ENCODE measurements at regions not wholly inside any gene's neighbourhood (a gene's known extent, or its start where the extent isn't known, plus 50 kb on each side); places are given as distances from the start of the nearest gene placed in this dataset.

GRCh38 chr12:58186914-58187313 is 245.5 kb downstream of the ATP23 start:
- no peaks in the 10 kb centered on the region for H3K4me1 Mint-ChIP-seq
- H3K27me3 Mint-ChIP-seq, result peaks cover 5% of the 10 kb centered on the region
- H3K36me3 Mint-ChIP-seq, result no peaks in the 10 kb centered on the region
- no peak overlapping the region for H3K4me3 Mint-ChIP-seq
- no peak overlapping the region for H3K27ac Mint-ChIP-seq
- H3K9me3 Mint-ChIP-seq, result peaks cover 13% of the 10 kb centered on the region

- no peak overlapping the region for H3K27ac Mint-ChIP-seq
- H3K4me1 Mint-ChIP-seq, result no peaks in the 10 kb centered on the region
- H3K9me3 Mint-ChIP-seq, result peaks cover 13% of the 10 kb centered on the region
- no peak overlapping the region for H3K4me3 Mint-ChIP-seq
- H3K27me3 Mint-ChIP-seq, result peaks cover 9% of the 10 kb centered on the region
- no peaks in the 10 kb centered on the region for H3K36me3 Mint-ChIP-seq
These were observed 247.7 kb downstream of the ATP23 start for GRCh38 chr12:58189030-58189429.

DNA sequence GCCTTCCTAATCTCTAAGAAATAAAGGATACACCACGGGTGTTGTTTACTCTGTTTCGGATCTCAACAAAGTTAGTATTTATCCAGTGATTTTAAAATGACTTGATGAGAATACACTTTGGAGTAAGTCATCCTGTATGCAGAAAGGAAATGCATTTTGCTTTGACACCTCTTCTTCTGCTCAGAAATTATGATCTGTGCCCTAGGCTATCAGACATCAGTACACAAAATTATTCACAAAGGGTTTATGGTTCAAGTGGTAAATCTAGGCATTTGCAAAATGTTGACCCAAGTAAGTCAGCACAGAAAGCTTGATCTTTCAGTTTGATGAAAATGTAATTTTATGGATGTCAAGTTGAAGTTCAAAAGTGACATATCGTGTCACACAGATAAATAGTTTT is 248.5 kb downstream of the ATP23 start:
- Mint-ChIP-seq H3K27ac (no peak overlapping the region), H3K27me3 (peaks cover 9% of the 10 kb centered on the region), H3K36me3 (no peaks in the 10 kb centered on the region), H3K4me1 (no peaks in the 10 kb centered on the region), H3K9me3 (peaks cover 13% of the 10 kb centered on the region), H3K4me3 (no peak overlapping the region)

- H3K36me3 Mint-ChIP-seq, result no peaks in the 10 kb centered on the region
- peaks cover 17% of the 10 kb centered on the region for H3K9me3 Mint-ChIP-seq
- H3K27me3 Mint-ChIP-seq, result peaks cover 11% of the 10 kb centered on the region
These were observed 249.3 kb downstream of the ATP23 start for GRCh38 chr12:58190618-58191017.

GRCh38 chr12:58196971-58197370 is 255.6 kb downstream of the ATP23 start:
- H3K27me3 Mint-ChIP-seq, result peaks cover 28% of the 10 kb centered on the region
- H3K27ac Mint-ChIP-seq, result no peak overlapping the region
- no peaks in the 10 kb centered on the region for H3K4me1 Mint-ChIP-seq
- no peak overlapping the region for H3K4me3 Mint-ChIP-seq
- H3K36me3 Mint-ChIP-seq, result no peaks in the 10 kb centered on the region
- H3K9me3 Mint-ChIP-seq, result peaks cover 7% of the 10 kb centered on the region

More at GRCh38 chr12:58190618-58191017, 249.3 kb downstream of the ATP23 start:
- Mint-ChIP-seq H3K4me3 (no peak overlapping the region), H3K4me1 (no peaks in the 10 kb centered on the region), H3K27ac (no peak overlapping the region)

DNA sequence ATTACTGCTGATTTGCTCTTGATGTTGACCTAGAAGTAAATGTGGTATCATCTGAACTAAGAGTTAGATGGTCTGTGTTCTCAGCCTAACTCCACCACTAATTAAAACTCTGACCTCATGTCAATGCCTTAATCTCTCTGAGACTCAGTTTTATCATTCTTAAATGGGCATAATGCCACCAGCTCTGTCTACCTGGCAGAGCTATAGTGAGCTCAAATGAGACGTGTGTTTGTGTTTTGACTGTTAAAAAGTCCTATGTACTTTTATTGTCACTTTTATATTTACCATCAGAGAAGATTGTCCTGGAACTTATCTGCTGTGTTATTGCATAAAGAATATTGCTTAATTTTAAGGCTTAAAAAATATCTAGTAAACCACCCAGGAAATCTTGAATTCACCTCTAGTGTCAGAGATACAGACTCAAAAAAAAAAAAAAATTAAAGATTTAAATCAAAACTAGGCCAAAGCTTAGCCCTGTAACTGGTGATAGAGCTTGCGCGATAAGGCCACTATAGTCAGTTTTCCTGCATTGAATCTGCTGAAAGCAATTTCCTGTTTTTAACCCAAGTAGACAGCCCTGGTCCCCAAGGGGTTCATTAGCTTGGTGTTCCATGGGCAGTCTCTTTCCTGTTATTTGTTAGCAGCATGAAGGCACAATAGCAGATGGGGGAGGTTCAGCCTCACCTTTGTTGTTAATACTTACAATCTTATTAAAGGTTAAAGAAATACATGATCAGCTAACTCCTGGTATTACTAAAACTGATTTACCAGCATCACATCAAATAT is 261.8 kb downstream of the ATP23 start:
- Mint-ChIP-seq H3K4me3 (no peak overlapping the region), H3K27me3 (peaks cover 13% of the 10 kb centered on the region), H3K36me3 (no peaks in the 10 kb centered on the region), H3K27ac (no peak overlapping the region), H3K9me3 (no peaks in the 10 kb centered on the region), H3K4me1 (no peaks in the 10 kb centered on the region)

DNA sequence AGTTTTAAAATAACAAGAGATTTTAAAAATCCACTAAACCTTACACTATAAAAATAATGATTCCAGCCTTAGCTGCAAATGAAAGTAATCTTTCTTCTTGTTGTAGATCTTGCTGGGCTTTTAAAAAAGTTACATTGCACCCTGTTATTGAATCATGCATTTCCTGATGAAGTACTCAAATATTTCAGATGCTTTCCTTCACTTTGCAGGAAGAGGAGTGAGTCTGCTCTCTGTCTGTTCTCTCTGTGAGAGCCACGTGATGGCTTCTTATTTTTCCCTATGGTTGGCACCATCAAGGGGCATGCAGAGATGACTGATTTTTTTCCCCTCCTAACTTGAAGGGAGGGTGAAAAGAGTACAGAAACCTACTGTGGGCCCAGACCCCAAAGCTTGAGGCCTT is 262.7 kb downstream of the ATP23 start:
- Mint-ChIP-seq H3K4me3 (no peak overlapping the region), H3K4me1 (no peaks in the 10 kb centered on the region), H3K9me3 (no peaks in the 10 kb centered on the region), H3K27ac (no peak overlapping the region), H3K36me3 (no peaks in the 10 kb centered on the region), H3K27me3 (peaks cover 9% of the 10 kb centered on the region)

GRCh38 chr12:58206876-58207275 is 265.5 kb downstream of the ATP23 start:
- no peaks in the 10 kb centered on the region for H3K9me3 Mint-ChIP-seq
- H3K27me3 Mint-ChIP-seq, result peaks cover 1% of the 10 kb centered on the region
- no peak overlapping the region for H3K4me3 Mint-ChIP-seq
- H3K36me3 Mint-ChIP-seq, result no peaks in the 10 kb centered on the region
- H3K4me1 Mint-ChIP-seq, result no peaks in the 10 kb centered on the region
- no peak overlapping the region for H3K27ac Mint-ChIP-seq

DNA sequence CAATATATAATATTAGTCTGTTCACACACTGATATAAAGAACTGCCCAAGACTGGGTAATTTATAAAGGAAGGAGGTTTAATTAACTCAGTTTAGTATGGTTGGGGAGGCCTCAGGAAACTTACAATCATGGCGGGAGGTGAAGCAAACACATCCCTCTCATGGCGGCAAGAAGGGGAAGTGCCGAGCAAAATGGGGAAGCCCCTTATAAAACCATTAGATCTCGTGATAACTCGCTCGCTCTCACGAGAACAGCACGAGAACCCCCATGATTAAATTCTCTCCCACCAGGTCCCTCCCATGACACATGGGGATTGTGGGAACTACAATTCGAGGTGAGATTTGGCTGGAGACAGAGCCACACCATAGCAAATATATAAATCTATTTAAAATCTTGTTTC is 269.8 kb downstream of the ATP23 start:
- no peak overlapping the region for H3K4me3 Mint-ChIP-seq
- no peaks in the 10 kb centered on the region for H3K4me1 Mint-ChIP-seq
- H3K36me3 Mint-ChIP-seq, result no peaks in the 10 kb centered on the region
- no peaks in the 10 kb centered on the region for H3K9me3 Mint-ChIP-seq
- H3K27ac Mint-ChIP-seq, result no peak overlapping the region
- H3K27me3 Mint-ChIP-seq, result peaks cover 3% of the 10 kb centered on the region

DNA sequence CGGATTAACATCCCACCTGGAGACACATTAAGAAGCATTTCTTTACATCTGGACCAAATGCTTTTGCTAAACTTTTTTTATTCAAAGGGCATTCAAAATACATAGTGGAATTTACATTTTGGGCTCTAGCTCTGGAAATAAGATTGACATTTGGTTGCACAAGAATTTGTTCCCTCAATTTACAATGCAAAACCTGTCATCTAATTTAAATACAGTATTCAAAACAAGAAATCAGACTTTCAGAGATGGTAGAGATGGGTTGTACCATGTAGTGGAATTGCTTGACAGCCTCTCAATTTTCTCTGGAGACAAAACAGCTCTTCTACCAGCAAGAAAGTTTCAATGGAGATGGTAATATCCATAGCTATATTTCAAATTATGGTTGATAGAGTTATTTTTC is 275.8 kb downstream of the ATP23 start:
- H3K27ac Mint-ChIP-seq, result no peak overlapping the region
- no peak overlapping the region for H3K4me3 Mint-ChIP-seq
- no peaks in the 10 kb centered on the region for H3K4me1 Mint-ChIP-seq

GRCh38 chr12:58224536-58225105 is 283.3 kb downstream of the ATP23 start:
- no peaks in the 10 kb centered on the region for H3K36me3 Mint-ChIP-seq
- no peaks in the 10 kb centered on the region for H3K4me1 Mint-ChIP-seq
- no peak overlapping the region for H3K27ac Mint-ChIP-seq
- no peaks in the 10 kb centered on the region for H3K9me3 Mint-ChIP-seq
- peaks cover 3% of the 10 kb centered on the region for H3K27me3 Mint-ChIP-seq
- no peak overlapping the region for H3K4me3 Mint-ChIP-seq

More for the DNA sequence above, 275.8 kb downstream of the ATP23 start:
- no peaks in the 10 kb centered on the region for H3K9me3 Mint-ChIP-seq
- H3K27me3 Mint-ChIP-seq, result peaks cover 4% of the 10 kb centered on the region
- H3K36me3 Mint-ChIP-seq, result no peaks in the 10 kb centered on the region

GRCh38 chr12:58225203-58225877 is 284.0 kb downstream of the ATP23 start:
- peaks cover 5% of the 10 kb centered on the region for H3K27me3 Mint-ChIP-seq
- H3K27ac Mint-ChIP-seq, result no peak overlapping the region
- H3K9me3 Mint-ChIP-seq, result peaks cover 4% of the 10 kb centered on the region
- H3K36me3 Mint-ChIP-seq, result no peaks in the 10 kb centered on the region
- H3K4me1 Mint-ChIP-seq, result no peaks in the 10 kb centered on the region
- H3K4me3 Mint-ChIP-seq, result no peak overlapping the region

DNA sequence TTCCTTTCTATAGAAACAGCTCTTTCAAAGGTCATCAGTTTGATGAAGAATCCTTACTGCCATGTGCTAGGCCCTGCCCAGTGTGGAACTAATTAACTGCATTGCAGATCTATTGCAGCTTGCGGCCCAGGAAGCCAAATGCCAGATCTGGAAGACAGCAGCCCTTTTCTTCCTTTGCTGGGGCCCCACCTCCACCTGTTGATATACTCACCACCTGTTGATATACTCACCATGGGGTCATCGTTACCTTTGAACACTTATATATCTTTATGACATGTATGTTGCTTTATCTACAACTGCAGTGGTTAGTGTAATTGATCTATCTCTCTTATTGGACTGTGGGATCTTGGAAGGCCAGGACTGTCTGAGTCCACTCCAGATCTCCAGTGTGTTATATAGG is 292.5 kb downstream of the ATP23 start:
- Mint-ChIP-seq H3K9me3 (peaks cover 4% of the 10 kb centered on the region), H3K4me1 (no peaks in the 10 kb centered on the region), H3K36me3 (no peaks in the 10 kb centered on the region), H3K27me3 (peaks cover 8% of the 10 kb centered on the region), H3K27ac (no peak overlapping the region), H3K4me3 (no peak overlapping the region)

DNA sequence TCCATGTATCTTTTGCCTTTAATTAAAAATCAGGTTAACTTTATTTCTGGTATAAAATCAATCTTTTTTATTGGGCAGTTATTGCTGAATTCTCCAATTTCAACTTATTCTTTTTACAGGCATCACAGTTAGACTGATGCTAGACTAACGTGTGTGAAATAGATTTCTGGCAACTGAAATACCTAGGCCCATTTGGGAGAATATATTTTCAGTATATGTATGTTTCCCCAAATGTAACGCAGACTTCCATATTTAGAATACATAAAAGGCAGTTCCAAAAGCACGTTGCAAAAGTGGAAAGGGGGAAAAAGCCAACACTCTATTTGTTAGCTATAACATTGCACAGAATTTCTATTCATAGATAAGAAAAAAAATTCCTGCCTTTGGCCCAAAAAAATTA is 297.0 kb downstream of the ATP23 start:
- Mint-ChIP-seq H3K9me3 (no peaks in the 10 kb centered on the region), H3K4me3 (no peak overlapping the region), H3K27me3 (peaks cover 16% of the 10 kb centered on the region), H3K27ac (no peak overlapping the region), H3K4me1 (no peaks in the 10 kb centered on the region), H3K36me3 (no peaks in the 10 kb centered on the region)

- Mint-ChIP-seq H3K4me1 (no peaks in the 10 kb centered on the region), H3K9me3 (no peaks in the 10 kb centered on the region), H3K27ac (no peak overlapping the region), H3K36me3 (no peaks in the 10 kb centered on the region), H3K4me3 (no peak overlapping the region), H3K27me3 (peaks cover 15% of the 10 kb centered on the region)
These were observed 299.7 kb downstream of the ATP23 start for GRCh38 chr12:58241099-58241498.

Data from activated naive CD4-positive, alpha-beta T cell treated with anti-CD3 and anti-CD28 coated beads, Interleukin-2, amount 50 U/mL, for 24 hours (primary cell).